Breast epithelium (tissue), 4 donors: ENCODE measurements at regions not wholly inside any gene's neighbourhood (a gene's known extent, or its start where the extent isn't known, plus 50 kb on each side); places are given as distances from the start of the nearest gene placed in this dataset.

Experiments
- DNase-seq, 2 donors: peaks; one replicate each; pipeline ENCODE4 v3.0.0-alpha.2; 2019; ENCODE audit warnings: low spot score in 2 of 2
- H3K27ac ChIP-seq, 2 donors: fragments of 200-600 bp; sonication (generic) in 1 of 2; one replicate each; pipeline ENCODE4 v1.5.1; 2016 to 2019; ENCODE audit warnings: mild to moderate bottlenecking in 1 of 2
- H3K27me3 ChIP-seq, 2 donors: fragments of 200-600 bp; sonication (generic) in 1 of 2; one replicate each; pipeline versions ENCODE4 v1.5.1 to v1.6.0; 2017 to 2019; ENCODE audit warnings: control low read depth in 1 of 2, mild to moderate bottlenecking in 1 of 2
- H3K36me3 ChIP-seq: fragments of 200-600 bp; one replicate; pipeline ENCODE4 v1.5.1; 2019
- H3K4me1 ChIP-seq, 2 donors: fragments of 200-600 bp; sonication (generic); one replicate each; pipeline ENCODE4 v1.5.1; 2016 to 2019; ENCODE audit warnings: control low read depth in 1 of 2
- H3K4me3 ChIP-seq, 3 donors: fragments of 200-600 bp; sonication (generic); 1 replicate in 2 of 3; 2 replicates in 1 of 3; pipeline ENCODE4 v1.5.1; 2016 to 2019; ENCODE audit warnings: mild to moderate bottlenecking in 3 of 3, moderate library complexity in 2 of 3
- H3K9me3 ChIP-seq, 2 donors: fragments of 200-600 bp; sonication (generic) in 1 of 2; one replicate each; pipeline ENCODE4 v1.5.1; 2016 to 2019; ENCODE audit warnings: control low read depth in 1 of 2
- POLR2A ChIP-seq: fragments of 450-650 bp; IDR thresholded peaks from one replicate; pipeline ENCODE4 v1.6.1; 2016; ENCODE audit warnings: antibody characterized with exemption, mild to moderate bottlenecking, moderate library complexity
- POLR2AphosphoS5 ChIP-seq, 3 donors: sonication (generic); formaldehyde crosslinking; IDR thresholded peaks; one replicate each; pipeline ENCODE4 v1.6.1; 2017; ENCODE audit warnings: antibody characterized with exemption in 3 of 3
- intact Hi-C: fragments of 100-400 bp; cut with DNase I; formaldehyde crosslinking; loops from one replicate; pipeline ENCODE4 v1.15.1; 2023; ENCODE audit warnings: low total_unique reads
- TF ChIP-seq, protein P1 (sequence below), 3 donors: fragments of 450-650 bp; IDR thresholded peaks; one replicate each; pipeline ENCODE4 v1.5.1; 2016 to 2017; ENCODE audit warnings: antibody characterized with exemption in 3 of 3, mild to moderate bottlenecking in 3 of 3, moderate library complexity in 3 of 3

DNA sequence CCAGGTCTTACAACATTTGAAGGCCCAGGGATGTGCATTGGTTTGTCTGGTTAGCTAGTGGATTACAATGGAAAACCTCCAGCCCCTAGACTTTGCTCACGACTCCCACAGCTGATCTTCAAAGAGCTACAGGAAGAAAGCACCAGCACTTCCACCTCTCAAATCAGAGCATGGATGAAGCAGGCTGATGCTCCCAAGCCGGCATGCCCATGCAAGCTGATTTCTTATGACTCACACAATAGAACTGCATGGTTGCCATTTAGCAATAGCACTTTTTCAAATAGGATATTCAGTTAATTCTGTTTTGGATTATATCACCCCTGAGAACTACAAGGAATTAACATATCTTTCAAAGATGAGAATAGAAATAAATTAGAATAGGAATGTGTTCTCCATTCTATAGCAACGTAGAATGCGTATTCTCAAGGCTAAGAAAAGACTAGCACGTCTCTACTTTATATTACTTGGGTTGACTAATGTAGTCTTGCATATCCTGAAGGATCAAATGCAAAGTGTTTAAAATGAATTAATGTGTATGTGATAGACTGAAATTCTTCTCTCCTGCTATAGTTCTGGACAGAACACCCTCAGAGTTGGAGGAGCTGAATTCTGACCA, 292.4 kb downstream of the TRIB2 start:
- no peak for DNase-seq
- intact Hi-C loops: no loop called here
- H3K27me3 ChIP-seq: no peaks in the 10 kb centered on the region
- TF ChIP-seq POLR2AphosphoS5 (IDR thresholded peaks at IDR 0.05): no peak
- TF ChIP-seq POLR2A: no peak
- TF ChIP-seq, protein P1, sequence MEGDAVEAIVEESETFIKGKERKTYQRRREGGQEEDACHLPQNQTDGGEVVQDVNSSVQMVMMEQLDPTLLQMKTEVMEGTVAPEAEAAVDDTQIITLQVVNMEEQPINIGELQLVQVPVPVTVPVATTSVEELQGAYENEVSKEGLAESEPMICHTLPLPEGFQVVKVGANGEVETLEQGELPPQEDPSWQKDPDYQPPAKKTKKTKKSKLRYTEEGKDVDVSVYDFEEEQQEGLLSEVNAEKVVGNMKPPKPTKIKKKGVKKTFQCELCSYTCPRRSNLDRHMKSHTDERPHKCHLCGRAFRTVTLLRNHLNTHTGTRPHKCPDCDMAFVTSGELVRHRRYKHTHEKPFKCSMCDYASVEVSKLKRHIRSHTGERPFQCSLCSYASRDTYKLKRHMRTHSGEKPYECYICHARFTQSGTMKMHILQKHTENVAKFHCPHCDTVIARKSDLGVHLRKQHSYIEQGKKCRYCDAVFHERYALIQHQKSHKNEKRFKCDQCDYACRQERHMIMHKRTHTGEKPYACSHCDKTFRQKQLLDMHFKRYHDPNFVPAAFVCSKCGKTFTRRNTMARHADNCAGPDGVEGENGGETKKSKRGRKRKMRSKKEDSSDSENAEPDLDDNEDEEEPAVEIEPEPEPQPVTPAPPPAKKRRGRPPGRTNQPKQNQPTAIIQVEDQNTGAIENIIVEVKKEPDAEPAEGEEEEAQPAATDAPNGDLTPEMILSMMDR (IDR thresholded peaks at IDR 0.05): no peak
- no peaks in the 10 kb centered on the region for H3K4me1 ChIP-seq
- H3K4me3 ChIP-seq: no peak overlapping the region
- H3K36me3 ChIP-seq: no peaks in the 10 kb centered on the region
- no peak overlapping the region for H3K27ac ChIP-seq
- H3K9me3 ChIP-seq: no peaks in the 10 kb centered on the region

DNA sequence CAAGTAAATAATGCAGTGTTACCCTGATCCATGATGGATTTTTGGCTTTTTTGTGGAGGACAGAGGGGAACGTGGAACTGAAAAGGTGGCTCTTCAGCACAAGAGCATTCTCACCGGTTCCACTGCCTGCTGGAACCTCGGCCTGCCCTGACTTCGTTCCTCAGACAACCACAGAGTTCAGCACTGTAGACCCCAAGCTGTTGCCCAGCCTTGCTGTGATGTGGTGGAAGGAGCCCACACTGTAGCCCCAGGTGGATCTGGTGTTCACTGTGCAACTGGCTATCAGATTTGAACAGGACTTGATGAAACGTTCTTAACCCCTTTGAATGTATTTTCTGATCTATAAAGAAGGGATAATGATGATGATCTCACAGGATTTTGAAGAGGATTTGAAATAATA, 293.5 kb downstream of the TRIB2 start:
- Histone ChIP-seq H3K27ac (no peak overlapping the region), H3K9me3 (no peaks in the 10 kb centered on the region), H3K27me3 (peaks cover 0 to 3% of the 10 kb centered on the region in 2 donors), H3K4me1 (no peaks in the 10 kb centered on the region), H3K4me3 (no peak overlapping the region), H3K36me3 (no peaks in the 10 kb centered on the region)
- TF ChIP-seq POLR2A: no peak
- no peak for TF ChIP-seq POLR2AphosphoS5 (IDR thresholded peaks at IDR 0.05)
- TF ChIP-seq, protein P1 (IDR thresholded peaks at IDR 0.05): no peak
- intact Hi-C loops: loop anchor here (10.0 kb wide), 1 partner anchor 1975 kb away; no protein-coding TSS in a partner anchor
- DNase-seq: no peak

GRCh38 chr2:13014783-13015182, 298.0 kb downstream of the TRIB2 start:
- DNase-seq: no peak
- Histone ChIP-seq H3K27ac (no peak overlapping the region), H3K4me3 (no peak overlapping the region), H3K9me3 (no peaks in the 10 kb centered on the region), H3K27me3 (peaks cover 0 to 3% of the 10 kb centered on the region in 2 donors), H3K4me1 (no peaks in the 10 kb centered on the region), H3K36me3 (no peaks in the 10 kb centered on the region)
- intact Hi-C loops: loop anchor here (10.0 kb wide), 1 partner anchor 1970 kb away; no protein-coding TSS in a partner anchor
- TF ChIP-seq POLR2A (no peak), POLR2AphosphoS5 (IDR thresholded peaks at IDR 0.05) (no peak)
- TF ChIP-seq, protein P1 (IDR thresholded peaks at IDR 0.05): no peak

- Histone ChIP-seq H3K27ac (no peak overlapping the region), H3K27me3 (peaks cover 0 to 3% of the 10 kb centered on the region in 2 donors), H3K36me3 (no peaks in the 10 kb centered on the region), H3K4me3 (no peak overlapping the region), H3K9me3 (no peaks in the 10 kb centered on the region), H3K4me1 (no peaks in the 10 kb centered on the region)
- TF ChIP-seq, protein P1 (IDR thresholded peaks at IDR 0.05): no peak
- TF ChIP-seq POLR2A: no peak
- no peak for DNase-seq
- intact Hi-C loops: loop anchor here (10.0 kb wide), 1 partner anchor 1969 kb away; no protein-coding TSS in a partner anchor
These were observed 299.0 kb downstream of the TRIB2 start for GRCh38 chr2:13015532-13016320.

DNA sequence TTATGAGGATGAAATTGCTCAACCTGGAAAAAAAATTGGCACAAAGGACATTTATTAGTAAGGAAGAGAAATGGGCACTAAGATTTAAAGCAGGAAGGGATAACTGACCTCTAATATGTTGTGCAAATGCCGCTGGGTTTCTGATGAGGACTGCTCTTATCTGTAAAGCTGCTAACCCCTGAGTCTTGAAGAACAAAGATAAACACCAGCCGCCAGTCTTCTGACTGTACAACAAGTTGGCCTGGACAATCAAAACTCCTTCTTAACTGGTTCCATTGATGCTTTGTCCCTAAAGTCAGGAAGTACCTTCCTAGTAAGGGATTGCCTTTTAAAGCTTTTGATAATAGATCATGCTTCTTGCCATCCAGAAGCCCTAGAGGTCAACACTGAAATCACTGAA, 301.8 kb downstream of the TRIB2 start:
- Histone ChIP-seq H3K4me3 (no peak overlapping the region), H3K4me1 (no peaks in the 10 kb centered on the region), H3K9me3 (no peaks in the 10 kb centered on the region), H3K27me3 (peaks cover 0 to 3% of the 10 kb centered on the region in 2 donors), H3K27ac (no peak overlapping the region), H3K36me3 (no peaks in the 10 kb centered on the region)
- no peak for DNase-seq
- TF ChIP-seq POLR2A (no peak), POLR2AphosphoS5 (IDR thresholded peaks at IDR 0.05) (no peak)
- TF ChIP-seq, protein P1 (IDR thresholded peaks at IDR 0.05): no peak
- intact Hi-C loops: loop anchor here (10.0 kb wide), 1 partner anchor 1966 kb away; no protein-coding TSS in a partner anchor
